ENCODE measurements at regions not wholly inside any gene's neighbourhood (a gene's known extent, or its start where the extent isn't known, plus 50 kb on each side); places are given as distances from the start of the nearest gene placed in this dataset.

GRCh38 chr18:22048932-22049615, 120.3 kb upstream of the GATA6 start:
- H3K18ac ChIP-seq (ENCODE audit: low read depth, low read length) = no peak overlapping the region
- TF ChIP-seq SMC3 (IDR thresholded peaks at IDR 0.05; ENCODE audit: low read depth, low read length) (no peak), RAD21 (IDR thresholded peaks at IDR 0.05; ENCODE audit: low read length) (no peak), CEBPB (IDR thresholded peaks at IDR 0.05; ENCODE audit: low read depth, low read length) (no peak), ELK1 (IDR thresholded peaks at IDR 0.05; ENCODE audit: borderline replicate concordance, low read depth, low read length) (no peak), RCOR1 (IDR thresholded peaks at IDR 0.05; ENCODE audit: insufficient replicate concordance, low read length) (no peak), POLR2A (IDR thresholded peaks at IDR 0.05; ENCODE audit: low read depth, low read length) (no peak), MXI1 (IDR thresholded peaks at IDR 0.05; ENCODE audit: borderline replicate concordance, low read depth, low read length) (no peak), CHD1 (IDR thresholded peaks at IDR 0.05; ENCODE audit: low read depth, low read length) (no peak), FOS (IDR thresholded peaks at IDR 0.05; ENCODE audit: low read depth, low read length) (no peak), USF2 (IDR thresholded peaks at IDR 0.05; ENCODE audit: low read depth, low read length) (no peak), MAZ (IDR thresholded peaks at IDR 0.05; ENCODE audit: borderline replicate concordance, low read depth, low read length) (no peak), CTCF (conservative IDR thresholded peaks at IDR 0.05; ENCODE audit: low read depth, low read length) (no peak), RFX5 (IDR thresholded peaks at IDR 0.05; ENCODE audit: low read depth, low read length) (no peak)
- no peaks in the 10 kb centered on the region for H3K79me1 ChIP-seq (ENCODE audit: low read depth in 1 of 2, low read length in 2 of 2)
- H4K91ac ChIP-seq (ENCODE audit: insufficient read depth, low read depth, low read length) = no peak overlapping the region
- H2BK20ac ChIP-seq (ENCODE audit: low read depth, low read length) = no peak overlapping the region
- no peak overlapping the region for H3K23ac ChIP-seq (ENCODE audit: low read depth, low read length)
- dilution Hi-C loops (cut with HindIII; ENCODE audit: low sequenced_read_pairs, unreplicated experiment) (no loop called here), in situ Hi-C loops (cut with MboI; ENCODE audit: low sequenced_read_pairs) (no loop called here), intact Hi-C loops (cut with micrococcal nuclease) (no loop called here)
- H3K56ac ChIP-seq (ENCODE audit: extremely low read depth, insufficient read depth, low read length) = no peak overlapping the region
- no peak overlapping the region for H3K4ac ChIP-seq (ENCODE audit: low read depth, low read length)
- no peak overlapping the region for H2AK9ac ChIP-seq (replicated peaks; ENCODE audit: low read depth, low read length, poor library complexity)
- ATAC-seq (ENCODE audit: low read depth) (no peak), DNase-seq (no peak)
- H4K8ac ChIP-seq (ENCODE audit: low read depth in 2 of 2, low read length in 2 of 2) = no peak overlapping the region
- H3K4me1 ChIP-seq (ENCODE audit: control insufficient read depth, insufficient read depth, low read length) = no peaks in the 10 kb centered on the region
- no peaks in the 10 kb centered on the region for H4K20me1 ChIP-seq (ENCODE audit: insufficient read depth, low read length)
- POLR2A ChIA-PET (ENCODE audit: unreplicated experiment) = no interaction called here
- no TSS peak for BruUV-seq (replicated peaks)
- H3K4me3 ChIP-seq (ENCODE audit: insufficient read depth, low read depth, low read length) = no peak overlapping the region
- no CpG with 5 or more reads among the region's 3 CpGs for WGBS, 2 experiments (ENCODE audit: extremely low coverage in 2 of 2, insufficient read length in 1 of 2)
- H2AFZ ChIP-seq (replicated peaks; ENCODE audit: low read length, poor library complexity) = no peak overlapping the region
- H3K27me3 ChIP-seq (ENCODE audit: control insufficient read depth, insufficient read depth, low read length) = peaks cover 38% of the 10 kb centered on the region
- H2BK120ac ChIP-seq (ENCODE audit: low read depth, low read length) = no peak overlapping the region
- H3K9me3 ChIP-seq (ENCODE audit: control insufficient read depth, insufficient read depth, low read length) = 0 out of 2 replicates have a peak, but pooled peaks cover under 1% of the 10 kb centered on the region
- CTCF ChIA-PET = no interaction called here
- no peak overlapping the region for H3K27ac ChIP-seq (ENCODE audit: insufficient read depth, low read length)
- H2AK5ac ChIP-seq (ENCODE audit: low read depth, low read length) = no peak overlapping the region
- no peaks in the 10 kb centered on the region for H3K36me3 ChIP-seq (ENCODE audit: control insufficient read depth, insufficient read depth, low read length)
- no peak overlapping the region for H2BK5ac ChIP-seq (ENCODE audit: low read depth, low read length, poor library complexity, severe bottlenecking)
- no peak overlapping the region for H3K4me2 ChIP-seq (ENCODE audit: low read depth, low read length)
- H3K9ac ChIP-seq (ENCODE audit: low read depth, low read length) = no peak overlapping the region
- no peak overlapping the region for H2BK15ac ChIP-seq (ENCODE audit: low read depth, low read length)
- H3K14ac ChIP-seq (replicated peaks; ENCODE audit: low read depth, low read length) = no peak overlapping the region
- no peaks in the 10 kb centered on the region for H3K9me1 ChIP-seq (ENCODE audit: insufficient read depth, low read length)
- no peak overlapping the region for H4K5ac ChIP-seq (ENCODE audit: low read depth, low read length)

Measured in IMR-90 (cell line).